ENCODE measurements at regions not wholly inside any gene's neighbourhood (a gene's known extent, or its start where the extent isn't known, plus 50 kb on each side); places are given as distances from the start of the nearest gene placed in this dataset.

DNA sequence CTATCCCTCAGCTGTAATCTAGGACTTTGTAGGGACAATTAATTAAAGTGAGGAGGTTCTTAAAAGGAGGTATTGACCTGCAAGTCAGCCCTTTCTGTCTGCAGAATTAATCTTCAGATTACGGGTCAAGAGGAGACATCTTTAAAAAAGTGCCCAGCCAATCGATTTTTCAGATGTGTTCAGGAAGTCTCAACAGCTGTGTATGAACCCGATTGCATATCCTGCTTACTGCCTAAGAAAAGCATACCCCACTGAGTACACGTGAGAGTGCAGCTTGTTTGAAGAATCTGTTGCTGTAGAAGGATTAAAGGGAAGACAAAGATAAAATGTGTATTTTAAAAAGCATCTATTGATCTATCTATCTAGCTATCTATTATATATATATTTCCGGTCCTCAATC, 1194.5 kb downstream of the UQCRFS1 start:
- DNase-seq (ENCODE audit: low read depth in 2 of 2): no peak
- TF ChIP-seq, protein P1, sequence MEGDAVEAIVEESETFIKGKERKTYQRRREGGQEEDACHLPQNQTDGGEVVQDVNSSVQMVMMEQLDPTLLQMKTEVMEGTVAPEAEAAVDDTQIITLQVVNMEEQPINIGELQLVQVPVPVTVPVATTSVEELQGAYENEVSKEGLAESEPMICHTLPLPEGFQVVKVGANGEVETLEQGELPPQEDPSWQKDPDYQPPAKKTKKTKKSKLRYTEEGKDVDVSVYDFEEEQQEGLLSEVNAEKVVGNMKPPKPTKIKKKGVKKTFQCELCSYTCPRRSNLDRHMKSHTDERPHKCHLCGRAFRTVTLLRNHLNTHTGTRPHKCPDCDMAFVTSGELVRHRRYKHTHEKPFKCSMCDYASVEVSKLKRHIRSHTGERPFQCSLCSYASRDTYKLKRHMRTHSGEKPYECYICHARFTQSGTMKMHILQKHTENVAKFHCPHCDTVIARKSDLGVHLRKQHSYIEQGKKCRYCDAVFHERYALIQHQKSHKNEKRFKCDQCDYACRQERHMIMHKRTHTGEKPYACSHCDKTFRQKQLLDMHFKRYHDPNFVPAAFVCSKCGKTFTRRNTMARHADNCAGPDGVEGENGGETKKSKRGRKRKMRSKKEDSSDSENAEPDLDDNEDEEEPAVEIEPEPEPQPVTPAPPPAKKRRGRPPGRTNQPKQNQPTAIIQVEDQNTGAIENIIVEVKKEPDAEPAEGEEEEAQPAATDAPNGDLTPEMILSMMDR (IDR thresholded peaks at IDR 0.05; ENCODE audit: low read depth, low read length): no peak
- no peak overlapping the region for H3K4me3 ChIP-seq (replicated peaks in 1 of 2; ENCODE audit: low read depth in 2 of 2, low read length in 2 of 2)

DNA sequence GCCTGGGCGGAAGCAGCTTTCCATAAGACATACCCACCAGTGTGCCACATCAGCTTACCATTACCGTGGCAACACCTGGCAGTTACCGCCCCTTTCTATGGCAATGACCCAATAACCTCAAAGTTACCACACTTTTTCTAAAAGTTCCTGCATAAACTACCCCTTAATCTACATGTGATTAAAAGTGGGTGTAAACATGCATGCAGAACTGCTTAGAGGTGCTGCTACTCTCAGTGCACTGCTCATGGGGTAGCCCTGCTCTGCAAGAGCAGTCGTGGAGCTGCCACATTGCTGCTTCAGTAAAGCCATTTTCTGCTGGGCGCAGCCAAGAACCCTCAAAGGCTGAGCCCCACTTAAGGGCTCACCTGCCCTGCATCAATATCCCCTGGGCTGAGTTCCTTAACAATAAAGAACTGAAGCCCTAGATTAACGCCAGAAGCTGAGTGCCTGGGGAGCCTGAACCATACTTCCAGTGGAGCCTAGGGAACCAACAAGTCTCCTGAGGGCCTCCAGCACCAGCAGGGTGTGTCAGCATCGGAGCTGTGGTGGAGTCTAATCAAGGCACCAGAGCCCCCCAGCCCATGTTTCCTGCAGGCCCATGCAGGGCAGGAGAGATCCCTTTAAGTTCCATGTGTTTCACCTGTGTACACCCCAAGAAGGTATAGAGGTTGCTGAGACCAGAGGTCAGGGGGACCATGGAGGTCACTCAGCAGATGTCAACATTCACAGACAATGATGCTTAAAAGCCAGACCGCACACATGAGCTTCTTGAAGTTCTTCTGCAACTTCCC, 1198.1 kb downstream of the UQCRFS1 start:
- H3K4me3 ChIP-seq (replicated peaks in 1 of 2; ENCODE audit: low read depth in 2 of 2, low read length in 2 of 2): no peak overlapping the region
- TF ChIP-seq, protein P1 (IDR thresholded peaks at IDR 0.05; ENCODE audit: low read depth, low read length): no peak
- DNase-seq (ENCODE audit: low read depth in 2 of 2): no peak

DNA sequence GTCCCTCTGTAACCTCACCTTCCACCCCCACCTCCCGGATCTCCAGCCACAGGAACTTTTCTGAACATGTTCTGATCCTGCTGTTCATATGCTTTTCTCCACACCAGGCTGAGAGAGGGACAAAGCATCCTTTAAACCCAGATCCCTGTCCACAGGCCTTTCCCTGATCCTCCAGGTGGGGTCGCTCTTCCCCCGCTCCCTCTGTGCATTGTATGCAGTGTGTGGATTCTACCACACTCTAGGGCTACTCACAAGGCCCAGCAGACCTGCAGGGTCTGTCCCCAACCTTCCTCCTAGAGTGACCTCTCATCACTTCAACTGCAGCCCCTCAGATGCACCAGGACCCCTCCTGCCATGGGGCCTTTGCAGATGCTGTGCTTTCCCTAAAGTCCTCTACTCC, 1200.6 kb downstream of the UQCRFS1 start:
- H3K4me3 ChIP-seq (replicated peaks in 1 of 2; ENCODE audit: low read depth in 2 of 2, low read length in 2 of 2): no peak overlapping the region
- no peak for DNase-seq (ENCODE audit: low read depth in 2 of 2)
- TF ChIP-seq, protein P1 (IDR thresholded peaks at IDR 0.05; ENCODE audit: low read depth, low read length): no peak

DNA sequence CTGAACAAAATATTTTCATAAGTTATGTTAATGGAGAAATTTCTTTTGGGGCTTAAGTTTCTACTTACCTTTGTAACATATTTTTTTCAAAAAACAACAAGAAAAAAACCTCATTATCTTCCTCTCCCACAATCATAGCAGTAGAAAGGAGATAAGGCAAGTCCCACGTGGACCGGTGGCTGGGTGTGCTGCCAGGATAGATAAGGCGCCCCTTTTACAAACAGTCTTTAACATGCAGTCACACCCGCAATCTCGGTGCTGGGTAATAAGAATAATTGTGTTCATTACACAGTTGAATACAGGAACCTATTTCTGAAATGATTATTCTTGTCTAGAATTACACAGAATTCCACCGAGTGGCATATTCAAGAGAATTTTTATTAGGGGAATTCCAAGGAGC, 1202.3 kb downstream of the UQCRFS1 start:
- no peak for DNase-seq (ENCODE audit: low read depth in 2 of 2)
- TF ChIP-seq, protein P1 (IDR thresholded peaks at IDR 0.05; ENCODE audit: low read depth, low read length): no peak
- H3K4me3 ChIP-seq (replicated peaks in 1 of 2; ENCODE audit: low read depth in 2 of 2, low read length in 2 of 2): no peak overlapping the region

DNA sequence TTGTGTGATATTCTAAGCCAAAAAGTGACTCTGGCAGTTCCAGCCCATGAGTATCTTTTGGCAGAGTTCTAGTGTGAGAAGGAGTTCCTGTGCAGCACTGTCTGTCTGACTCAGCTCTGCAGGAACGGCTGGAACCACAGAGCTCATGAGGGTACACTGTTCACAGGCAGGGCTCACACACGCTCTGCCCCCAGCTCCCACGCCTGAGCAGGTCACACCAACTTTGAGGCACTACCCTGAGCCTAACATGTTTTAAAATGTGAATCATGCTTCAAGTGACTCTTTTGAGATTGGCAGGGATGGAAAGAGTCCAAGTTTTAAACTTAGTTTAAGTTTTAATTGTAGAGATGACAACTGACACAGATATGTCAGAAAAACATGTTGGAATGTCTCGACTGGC, 1203.3 kb downstream of the UQCRFS1 start:
- peak in 1 of 2 donors; percentile 1 for DNase-seq (ENCODE audit: low read depth in 2 of 2)
- H3K4me3 ChIP-seq (replicated peaks in 1 of 2; ENCODE audit: low read depth in 2 of 2, low read length in 2 of 2): no peak overlapping the region
- TF ChIP-seq, protein P1 (IDR thresholded peaks at IDR 0.05; ENCODE audit: low read depth, low read length): no peak

DNA sequence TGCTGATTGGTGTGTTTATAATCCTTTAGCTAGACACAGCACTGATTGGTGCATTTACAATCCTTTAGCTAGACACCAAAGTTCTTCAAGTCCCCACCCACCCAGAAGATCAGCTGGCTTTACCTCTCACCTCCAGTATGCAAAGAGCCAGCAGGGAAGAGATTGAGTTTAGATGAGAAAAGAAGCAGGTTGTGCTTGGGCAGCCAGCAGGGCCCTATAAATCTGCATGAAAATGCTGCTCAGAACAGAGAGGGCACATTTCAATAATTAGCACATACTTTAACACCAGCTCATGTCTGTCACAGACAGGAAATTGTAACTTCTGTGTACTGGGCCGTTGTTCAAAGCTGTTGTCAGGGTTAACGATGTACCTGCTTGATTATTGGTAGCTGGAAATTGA, 1204.3 kb downstream of the UQCRFS1 start:
- no peak for DNase-seq (ENCODE audit: low read depth in 2 of 2)
- TF ChIP-seq, protein P1 (IDR thresholded peaks at IDR 0.05; ENCODE audit: low read depth, low read length): no peak

DNA sequence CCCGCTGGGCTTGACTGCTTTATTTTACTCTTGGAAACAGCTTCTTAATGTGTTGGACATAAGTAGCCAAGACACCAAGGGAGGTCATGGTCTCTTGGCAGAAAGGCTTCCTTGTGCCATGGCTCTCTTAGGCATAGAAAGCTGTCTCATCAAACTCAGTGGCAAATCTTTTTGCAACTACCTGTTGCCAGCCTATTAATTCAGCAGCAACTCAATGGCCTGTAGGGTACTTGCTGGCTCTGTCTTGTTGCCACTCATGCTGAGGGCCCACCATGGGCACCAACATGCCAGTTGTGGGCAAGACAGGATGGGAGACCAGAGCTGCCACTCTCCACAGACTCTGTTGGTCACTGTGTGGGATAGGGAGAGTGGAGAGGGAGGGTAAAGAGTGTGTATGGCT, 1209.4 kb downstream of the UQCRFS1 start:
- TF ChIP-seq, protein P1 (IDR thresholded peaks at IDR 0.05; ENCODE audit: low read depth, low read length): no peak

More for the DNA sequence above, 1204.3 kb downstream of the UQCRFS1 start:
- H3K4me3 ChIP-seq (replicated peaks in 1 of 2; ENCODE audit: low read depth in 2 of 2, low read length in 2 of 2): no peak overlapping the region

More for the DNA sequence above, 1209.4 kb downstream of the UQCRFS1 start:
- DNase-seq (ENCODE audit: low read depth in 2 of 2): no peak
- H3K4me3 ChIP-seq (replicated peaks in 1 of 2; ENCODE audit: low read depth in 2 of 2, low read length in 2 of 2): no peak overlapping the region

All from cardiac fibroblast (primary cell).